HUES64 (cell line): ENCODE measurements at regions not wholly inside any gene's neighbourhood (a gene's known extent, or its start where the extent isn't known, plus 50 kb on each side); places are given as distances from the start of the nearest gene placed in this dataset.
"Not testable (repeated sequence)": the region's sequence is repeated elsewhere in the genome, so short reads cannot be mapped to it uniquely, and the experiment has no call there.

ENCODE experiments used
- H3K27ac ChIP-seq: 2 replicates; pipeline ENCODE4 v1.7.0; 2013; ENCODE audit warnings: low read depth, low read length, inconsistent platforms
- H3K27me3 ChIP-seq: 2 replicates; pipeline ENCODE4 v1.6.1; 2013; ENCODE audit warnings: mild to moderate bottlenecking, low read length; ENCODE audit not compliant: insufficient read depth
- H3K36me3 ChIP-seq: 2 replicates; pipeline ENCODE4 v1.6.1; 2013; ENCODE audit warnings: mild to moderate bottlenecking, low read length; ENCODE audit not compliant: insufficient read depth
- H3K4me1 ChIP-seq: 2 replicates; pipeline ENCODE4 v1.6.1; 2013; ENCODE audit warnings: mild to moderate bottlenecking, low read length, moderate library complexity; ENCODE audit not compliant: insufficient read depth
- H3K4me3 ChIP-seq: 2 replicates; pipeline ENCODE4 v1.5.1; 2013; ENCODE audit warnings: mild to moderate bottlenecking, low read length, moderate library complexity
- H3K9ac ChIP-seq: 2 replicates; pipeline ENCODE4 v1.6.1; 2013; ENCODE audit warnings: mild to moderate bottlenecking, low read depth, low read length
- H3K9me3 ChIP-seq: 2 replicates; pipeline ENCODE4 v1.6.1; 2013; ENCODE audit warnings: low read depth, low read length; ENCODE audit not compliant: insufficient read depth
- WGBS: fragments of 150-250, 120-280 bp; methylation state at CpG from one replicate; pipeline ENCODE4 v1.1.7; 2013; ENCODE audit warnings: missing lambda C conversion rate; 5-methylcytosine and 5-hydroxymethylcytosine counted together

DNA sequence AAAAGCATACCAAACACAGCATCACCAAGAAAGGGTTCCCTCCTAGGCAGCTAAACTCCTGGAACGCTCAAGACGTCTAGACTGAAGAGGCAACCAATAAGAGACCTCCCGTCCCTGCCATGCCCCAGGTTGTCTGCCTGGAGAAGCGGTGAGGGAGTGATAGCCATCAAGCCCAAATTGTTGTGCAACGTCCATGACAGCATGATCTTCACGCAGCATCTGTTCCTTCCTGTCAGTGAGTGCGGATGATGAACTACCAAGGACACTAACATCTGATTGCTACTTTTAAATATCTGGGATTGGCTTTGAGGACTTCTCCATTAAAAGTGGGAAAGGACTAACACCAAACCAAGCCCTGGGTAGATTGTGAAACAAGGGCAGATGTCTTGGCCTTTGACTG lies 149.7 kb downstream of the TXNL1 start:
- H3K27me3 ChIP-seq = no peaks in the 10 kb centered on the region
- H3K27ac ChIP-seq = no peak overlapping the region
- H3K9ac ChIP-seq = no peak overlapping the region
- no peaks in the 10 kb centered on the region for H3K4me1 ChIP-seq
- 93% methylated on average over 7 of the region's 7 CpGs for WGBS
- no peaks in the 10 kb centered on the region for H3K36me3 ChIP-seq
- H3K4me3 ChIP-seq = no peak overlapping the region
- H3K9me3 ChIP-seq = no peaks in the 10 kb centered on the region

GRCh38 chr18:56487801-56488200 lies 150.6 kb downstream of the TXNL1 start:
- no peaks in the 10 kb centered on the region for H3K9me3 ChIP-seq
- no peaks in the 10 kb centered on the region for H3K4me1 ChIP-seq
- H3K27ac ChIP-seq = no peak overlapping the region
- no peak overlapping the region for H3K9ac ChIP-seq
- H3K4me3 ChIP-seq = no peak overlapping the region
- no peaks in the 10 kb centered on the region for H3K27me3 ChIP-seq
- WGBS = 84% methylated on average over 2 of the region's 2 CpGs
- H3K36me3 ChIP-seq = no peaks in the 10 kb centered on the region

- no peaks in the 10 kb centered on the region for H3K4me1 ChIP-seq
- no peak overlapping the region for H3K4me3 ChIP-seq
- 79% methylated on average over 2 of the region's 2 CpGs for WGBS
- no peaks in the 10 kb centered on the region for H3K36me3 ChIP-seq
- H3K27me3 ChIP-seq = no peaks in the 10 kb centered on the region
- H3K9me3 ChIP-seq = no peaks in the 10 kb centered on the region
- H3K27ac ChIP-seq = no peak overlapping the region
- H3K9ac ChIP-seq = no peak overlapping the region
Measured at GRCh38 chr18:56483386-56483785, 155.0 kb downstream of the TXNL1 start.

GRCh38 chr18:56482813-56483212 lies 155.6 kb downstream of the TXNL1 start:
- 95% methylated on average over 3 of the region's 4 CpGs for WGBS
- not testable (repeated sequence) for H3K4me3 ChIP-seq, H3K27ac ChIP-seq, H3K27me3 ChIP-seq, H3K9ac ChIP-seq, H3K9me3 ChIP-seq, H3K4me1 ChIP-seq, H3K36me3 ChIP-seq

- Histone ChIP-seq H3K9ac (no peak overlapping the region), H3K36me3 (no peaks in the 10 kb centered on the region)
- WGBS = 96% methylated on average over 1 of the region's 1 CpG
Measured at GRCh38 chr18:56481751-56482150, 156.6 kb downstream of the TXNL1 start.

DNA sequence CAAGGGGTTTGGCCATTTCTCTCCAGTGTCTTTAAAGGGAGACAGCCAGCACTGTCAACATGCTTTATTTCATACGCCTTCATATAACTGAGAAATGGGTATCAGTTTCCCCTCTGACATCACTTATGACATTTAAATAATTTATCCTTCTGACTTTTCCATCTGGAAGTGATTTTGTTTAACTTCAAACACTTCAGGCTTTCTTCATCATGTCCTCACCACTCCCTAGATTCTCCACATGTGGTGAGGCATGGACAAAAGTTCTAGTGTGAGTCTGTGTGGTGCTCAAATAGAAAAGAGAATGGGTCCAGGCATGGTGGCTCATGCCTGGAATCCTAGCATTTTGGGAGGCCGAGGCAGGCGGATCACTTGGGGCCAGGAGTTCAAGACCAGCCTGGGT lies 158.6 kb downstream of the TXNL1 start:
- Histone ChIP-seq H3K36me3 (no peaks in the 10 kb centered on the region), H3K9ac (no peak overlapping the region), H3K4me1 (no peaks in the 10 kb centered on the region), H3K27ac (no peak overlapping the region), H3K9me3 (no peaks in the 10 kb centered on the region), H3K27me3 (no peaks in the 10 kb centered on the region), H3K4me3 (no peak overlapping the region)
- WGBS = 90% methylated on average over 3 of the region's 3 CpGs

More at GRCh38 chr18:56481751-56482150, 156.6 kb downstream of the TXNL1 start:
- no peaks in the 10 kb centered on the region for H3K9me3 ChIP-seq
- H3K4me3 ChIP-seq = no peak overlapping the region
- no peaks in the 10 kb centered on the region for H3K27me3 ChIP-seq
- H3K27ac ChIP-seq = no peak overlapping the region
- H3K4me1 ChIP-seq = no peaks in the 10 kb centered on the region

- Histone ChIP-seq H3K4me3 (no peak overlapping the region), H3K27ac (no peak overlapping the region), H3K36me3 (no peaks in the 10 kb centered on the region), H3K27me3 (no peaks in the 10 kb centered on the region), H3K9ac (no peak overlapping the region), H3K4me1 (no peaks in the 10 kb centered on the region), H3K9me3 (no peaks in the 10 kb centered on the region)
- WGBS = 93% methylated on average over 2 of the region's 2 CpGs
Measured at GRCh38 chr18:56475250-56475649, 163.1 kb downstream of the TXNL1 start.

DNA sequence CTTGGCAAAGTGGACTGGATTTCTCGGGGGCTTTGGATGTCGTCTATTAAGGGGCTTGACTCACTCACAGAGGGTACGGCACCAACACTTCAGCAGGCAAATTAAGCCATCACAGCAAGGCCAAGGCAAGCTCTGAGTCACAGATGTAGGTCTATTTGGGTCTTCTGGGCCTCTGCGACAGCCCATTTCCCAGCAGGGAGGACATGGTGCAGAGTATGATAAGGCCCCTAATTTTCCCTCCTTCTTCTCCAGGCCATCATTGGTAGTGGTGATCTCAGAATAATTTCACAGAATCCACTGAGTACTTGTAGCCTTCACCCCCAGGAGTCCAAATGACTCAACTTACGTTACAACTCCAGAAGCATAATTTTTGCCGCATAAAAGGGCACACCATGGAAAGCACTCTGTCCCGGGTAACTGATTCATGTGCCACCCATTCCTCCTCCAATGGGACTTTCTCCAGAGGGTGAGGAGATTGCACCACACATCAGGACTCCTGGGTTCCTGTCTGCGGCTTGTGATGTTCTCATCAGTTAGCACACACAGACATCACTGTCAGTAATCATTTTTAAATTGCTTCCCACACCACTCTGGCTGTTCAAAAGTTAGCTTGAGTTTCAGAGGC lies 164.9 kb downstream of the TXNL1 start:
- H3K9ac ChIP-seq = no peak overlapping the region
- H3K36me3 ChIP-seq = no peaks in the 10 kb centered on the region
- no peaks in the 10 kb centered on the region for H3K27me3 ChIP-seq
- H3K9me3 ChIP-seq = no peaks in the 10 kb centered on the region
- H3K4me3 ChIP-seq = no peak overlapping the region
- WGBS = 86% methylated on average over 8 of the region's 8 CpGs
- H3K27ac ChIP-seq = no peak overlapping the region
- no peaks in the 10 kb centered on the region for H3K4me1 ChIP-seq

GRCh38 chr18:56470406-56471351 lies 167.7 kb downstream of the TXNL1 start:
- peaks cover 16% of the 10 kb centered on the region for H3K9me3 ChIP-seq
- 82% methylated on average over 5 of the region's 5 CpGs for WGBS
- H3K36me3 ChIP-seq = no peaks in the 10 kb centered on the region
- no peak overlapping the region for H3K27ac ChIP-seq
- H3K4me3 ChIP-seq = no peak overlapping the region
- no peak overlapping the region for H3K9ac ChIP-seq
- no peaks in the 10 kb centered on the region for H3K27me3 ChIP-seq
- no peaks in the 10 kb centered on the region for H3K4me1 ChIP-seq

GRCh38 chr18:56469582-56469981 lies 168.8 kb downstream of the TXNL1 start:
- H3K9me3 ChIP-seq = peaks cover 27% of the 10 kb centered on the region

GRCh38 chr18:56468396-56468795 lies 170.0 kb downstream of the TXNL1 start:
- 100% methylated on average over 1 of the region's 1 CpG for WGBS
- no peak overlapping the region for H3K4me3 ChIP-seq
- H3K9ac ChIP-seq = no peak overlapping the region
- H3K27ac ChIP-seq = no peak overlapping the region
- H3K4me1 ChIP-seq = no peaks in the 10 kb centered on the region
- H3K27me3 ChIP-seq = no peaks in the 10 kb centered on the region
- no peaks in the 10 kb centered on the region for H3K36me3 ChIP-seq
- peaks cover 30% of the 10 kb centered on the region for H3K9me3 ChIP-seq

More at GRCh38 chr18:56469582-56469981, 168.8 kb downstream of the TXNL1 start:
- Histone ChIP-seq H3K4me1 (no peaks in the 10 kb centered on the region), H3K27me3 (no peaks in the 10 kb centered on the region), H3K9ac (no peak overlapping the region), H3K27ac (no peak overlapping the region), H3K36me3 (no peaks in the 10 kb centered on the region), H3K4me3 (no peak overlapping the region)
- WGBS = 92% methylated on average over 4 of the region's 4 CpGs
